DND-41 (cell line): ENCODE measurements at regions not wholly inside any gene's neighbourhood (a gene's known extent, or its start where the extent isn't known, plus 50 kb on each side); places are given as distances from the start of the nearest gene placed in this dataset.

Experiments
- ATAC-seq: fragments of 200-7000 bp; cut with Tn5 transposase; 3 replicates; pipeline ENCODE4 v1.9.1; 2021; ENCODE audit warnings: low read depth; ENCODE audit not compliant: insufficient read depth
- DNase-seq: peaks from one replicate; pipeline ENCODE4 v3.0.0-alpha.2; 2020
- H2AFZ ChIP-seq: 2 replicates; pipeline ENCODE4 v1.6.0; 2012; ENCODE audit warnings: low read depth, low read length
- H3K27ac ChIP-seq: 2 replicates; pipeline ENCODE4 v1.5.1; 2012; ENCODE audit warnings: low read length, inconsistent platforms
- H3K27me3 ChIP-seq: fragments of 200-600 bp; sonication (generic); 2 replicates; pipeline ENCODE4 v1.6.0; 2012; ENCODE audit warnings: low read length, mild to moderate bottlenecking, inconsistent platforms; ENCODE audit not compliant: insufficient read depth, poor library complexity
- H3K36me3 ChIP-seq: 2 replicates; pipeline ENCODE4 v1.5.1; 2012; ENCODE audit warnings: low read length, inconsistent platforms; ENCODE audit not compliant: insufficient read depth
- H3K4me1 ChIP-seq: 2 replicates; pipeline ENCODE4 v1.5.1; 2012; ENCODE audit warnings: mild to moderate bottlenecking, low read length; ENCODE audit not compliant: insufficient read depth
- H3K4me2 ChIP-seq: 2 replicates; pipeline ENCODE4 v1.6.0; 2012; ENCODE audit warnings: mild to moderate bottlenecking, moderate library complexity, low read length, inconsistent platforms; ENCODE audit not compliant: insufficient read depth
- H3K4me3 ChIP-seq, 2 experiments: fragments of 200-600 bp in 1 of 2; shearing (Covaris generic) in 1 of 2; 2 replicates each; pipeline ENCODE4 v1.5.1; 2012 to 2016; ENCODE audit warnings: inconsistent platforms in 2 of 2, low read length in 2 of 2, mild to moderate bottlenecking in 2 of 2, low read depth in 1 of 2, moderate library complexity in 1 of 2
- H3K79me2 ChIP-seq: 2 replicates; pipeline ENCODE4 v1.6.0; 2012; ENCODE audit warnings: low read length, inconsistent platforms; ENCODE audit not compliant: insufficient read depth
- H3K9ac ChIP-seq: 2 replicates; pipeline ENCODE4 v1.6.0; 2012; ENCODE audit warnings: low read depth, mild to moderate bottlenecking, inconsistent platforms, low read length, moderate library complexity
- H3K9me3 ChIP-seq: 2 replicates; pipeline ENCODE4 v1.5.1; 2012; ENCODE audit warnings: low read length, moderate library complexity, mild to moderate bottlenecking, inconsistent platforms; ENCODE audit not compliant: insufficient read depth, severe bottlenecking
- H4K20me1 ChIP-seq: 2 replicates; pipeline ENCODE4 v1.6.0; 2012; ENCODE audit warnings: low read length; ENCODE audit not compliant: insufficient read depth
- CTCF ChIP-seq: IDR thresholded peaks from 2 replicates; pipeline ENCODE4 v1.5.1; 2012; ENCODE audit warnings: borderline replicate concordance, low read length, moderate library complexity, mild to moderate bottlenecking; ENCODE audit not compliant: poor library complexity, severe bottlenecking; ENCODE audit errors: extremely low read depth
- EZH2 ChIP-seq: IDR thresholded peaks from 3 replicates; pipeline ENCODE4 v1.6.1; 2012; ENCODE audit warnings: borderline replicate concordance, low read depth, mild to moderate bottlenecking, moderate library complexity, low read length, inconsistent platforms; ENCODE audit not compliant: severe bottlenecking

DNA sequence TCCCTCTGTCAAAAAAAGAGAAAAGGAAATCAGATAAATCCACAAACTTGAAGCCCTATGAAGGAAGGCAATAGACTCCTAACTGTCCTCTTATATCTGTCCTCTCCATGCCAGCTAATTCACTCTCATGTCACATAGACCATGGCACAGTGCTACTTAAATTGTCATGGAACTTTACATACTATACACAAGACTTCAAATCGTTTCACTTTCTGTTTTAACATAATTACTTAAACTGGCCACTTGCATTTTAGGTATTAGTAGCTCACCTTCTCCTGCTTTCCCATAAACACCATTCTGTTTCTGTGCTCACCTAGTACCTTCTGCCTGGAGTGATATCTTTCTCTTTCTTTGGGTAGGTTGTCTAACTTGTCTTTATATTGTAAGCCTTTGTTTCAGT lies 816.7 kb upstream of the KIF2B start:
- H3K4me3 ChIP-seq, result no peak overlapping the region
- TF ChIP-seq EZH2 (no peak), CTCF (no peak)
- no peaks in the 10 kb centered on the region for H3K27me3 ChIP-seq
- H3K79me2 ChIP-seq, result no peaks in the 10 kb centered on the region
- no peak overlapping the region for H3K9ac ChIP-seq
- no peaks in the 10 kb centered on the region for H3K4me1 ChIP-seq
- H4K20me1 ChIP-seq, result no peaks in the 10 kb centered on the region
- no peaks in the 10 kb centered on the region for H3K36me3 ChIP-seq
- H3K27ac ChIP-seq, result no peak overlapping the region
- H3K9me3 ChIP-seq, result no peaks in the 10 kb centered on the region
- no peak for ATAC-seq
- no peak for DNase-seq
- no peak overlapping the region for H3K4me2 ChIP-seq
- H2AFZ ChIP-seq, result no peak overlapping the region

DNA sequence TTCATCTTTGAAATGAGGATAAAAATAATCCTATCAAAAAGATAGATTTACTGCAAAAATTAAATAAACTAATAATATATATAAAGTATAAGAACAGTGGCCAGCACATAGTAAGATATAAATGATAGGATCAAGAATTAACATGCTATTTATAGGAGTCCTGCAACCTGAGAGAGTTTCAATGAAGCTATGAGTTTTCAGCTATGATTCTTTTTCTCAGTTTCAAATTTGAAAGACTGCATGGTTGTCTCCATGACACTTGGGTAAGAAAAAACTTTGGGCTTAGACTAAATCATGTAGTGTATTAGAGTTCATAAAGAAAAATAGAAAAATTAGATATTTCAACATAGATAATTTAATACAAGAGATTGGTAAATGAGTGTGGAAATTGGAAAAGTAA lies 817.8 kb upstream of the KIF2B start:
- no peak overlapping the region for H3K9ac ChIP-seq
- no peaks in the 10 kb centered on the region for H3K36me3 ChIP-seq
- H4K20me1 ChIP-seq, result no peaks in the 10 kb centered on the region
- H2AFZ ChIP-seq, result no peak overlapping the region
- no peaks in the 10 kb centered on the region for H3K79me2 ChIP-seq
- H3K27me3 ChIP-seq, result no peaks in the 10 kb centered on the region
- no peak overlapping the region for H3K27ac ChIP-seq
- H3K4me2 ChIP-seq, result no peak overlapping the region
- no peak for DNase-seq
- TF ChIP-seq EZH2 (no peak), CTCF (no peak)
- no peaks in the 10 kb centered on the region for H3K4me1 ChIP-seq
- H3K9me3 ChIP-seq, result no peaks in the 10 kb centered on the region
- no peak for ATAC-seq
- H3K4me3 ChIP-seq, result no peak overlapping the region

DNA sequence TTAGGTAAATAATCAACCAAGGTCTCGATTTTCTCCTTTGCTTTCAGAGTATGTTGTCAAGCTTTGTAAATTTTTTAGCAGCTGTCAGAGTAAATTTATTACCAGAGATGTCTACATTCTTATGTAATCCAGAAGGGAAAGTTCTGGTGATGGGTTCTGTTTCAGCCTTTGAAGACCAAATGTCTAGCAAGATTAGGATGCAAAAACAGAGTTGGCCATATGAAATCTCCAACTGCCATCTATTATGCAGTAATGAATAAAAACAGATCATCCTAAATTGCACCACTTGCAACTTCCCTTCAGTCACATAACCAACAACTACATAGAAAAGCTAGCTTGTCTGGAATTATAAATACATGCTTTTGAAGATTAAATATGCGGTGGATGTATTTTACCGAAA lies 826.8 kb upstream of the KIF2B start:
- no peaks in the 10 kb centered on the region for H3K36me3 ChIP-seq
- H3K79me2 ChIP-seq, result no peaks in the 10 kb centered on the region
- H4K20me1 ChIP-seq, result no peaks in the 10 kb centered on the region
- DNase-seq (no peak), ATAC-seq (no peak)
- no peak overlapping the region for H3K9ac ChIP-seq
- no peak overlapping the region for H2AFZ ChIP-seq
- no peaks in the 10 kb centered on the region for H3K4me1 ChIP-seq
- H3K27me3 ChIP-seq, result no peaks in the 10 kb centered on the region
- no peak overlapping the region for H3K4me2 ChIP-seq
- H3K9me3 ChIP-seq, result no peaks in the 10 kb centered on the region
- H3K4me3 ChIP-seq, result no peak overlapping the region
- H3K27ac ChIP-seq, result no peak overlapping the region
- TF ChIP-seq EZH2 (no peak), CTCF (no peak)

DNA sequence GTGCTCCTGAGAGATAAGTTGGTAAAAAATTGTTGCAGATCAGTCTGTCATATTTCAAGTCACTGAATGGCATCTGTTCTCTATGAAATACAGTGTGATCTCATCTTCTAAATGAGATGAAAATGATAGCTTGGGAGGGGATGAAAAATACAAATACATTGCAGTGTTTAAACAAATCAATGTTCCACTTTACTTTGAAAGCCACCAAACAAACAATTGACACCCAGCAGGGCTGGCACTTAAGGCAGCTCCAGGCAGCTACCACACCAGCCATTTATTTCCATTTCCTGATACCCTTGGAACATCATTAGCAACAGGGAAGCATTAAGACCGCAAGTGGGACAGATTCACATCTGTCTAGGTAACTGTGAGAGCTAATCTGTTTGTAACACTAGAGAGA lies 827.6 kb upstream of the KIF2B start:
- H3K4me2 ChIP-seq, result no peak overlapping the region
- H2AFZ ChIP-seq, result no peak overlapping the region
- H3K79me2 ChIP-seq, result no peaks in the 10 kb centered on the region
- H3K9ac ChIP-seq, result no peak overlapping the region
- H3K4me3 ChIP-seq, result no peak overlapping the region
- DNase-seq (no peak), ATAC-seq (no peak)
- no peaks in the 10 kb centered on the region for H4K20me1 ChIP-seq
- no peaks in the 10 kb centered on the region for H3K27me3 ChIP-seq
- H3K27ac ChIP-seq, result no peak overlapping the region
- H3K9me3 ChIP-seq, result no peaks in the 10 kb centered on the region
- no peak for TF ChIP-seq CTCF
- no peak for TF ChIP-seq EZH2
- no peaks in the 10 kb centered on the region for H3K36me3 ChIP-seq
- no peaks in the 10 kb centered on the region for H3K4me1 ChIP-seq
